ENCODE measurements at regions not wholly inside any gene's neighbourhood (a gene's known extent, or its start where the extent isn't known, plus 50 kb on each side); places are given as distances from the start of the nearest gene placed in this dataset.

DNA sequence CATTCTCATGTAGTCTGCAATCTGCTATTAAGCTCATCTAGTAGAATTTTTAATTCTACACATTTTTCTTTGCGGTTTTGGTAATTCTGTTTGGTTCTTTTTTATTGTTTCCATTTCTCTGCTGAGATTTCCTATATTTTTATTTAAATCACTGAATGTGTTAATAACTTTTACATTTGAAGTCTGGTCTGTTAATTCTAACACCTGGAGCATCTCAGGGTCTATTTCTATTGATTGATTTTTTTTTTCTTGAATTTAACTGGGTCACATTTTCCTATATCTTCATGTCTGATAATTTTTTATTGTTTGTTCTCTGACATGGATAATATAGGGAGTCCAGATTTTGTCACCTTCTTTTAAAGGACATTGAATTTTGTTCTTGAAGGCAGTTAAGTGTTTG is 163.5 kb downstream of the OPA1 start (continued):
- TF ChIP-seq FOSL1 (IDR thresholded peaks at IDR 0.05; ENCODE audit: insufficient read depth, low read depth, low read length) (no peak), SP2 (IDR thresholded peaks at IDR 0.05; ENCODE audit: low read length) (no peak), POLR2A (IDR thresholded peaks at IDR 0.05; ENCODE audit: control extremely low read depth in 1 of 2, low read depth in 2 of 2, low read length in 2 of 2) (no peak), KDM1A (IDR thresholded peaks at IDR 0.05; ENCODE audit: borderline replicate concordance, low read length) (no peak), SIRT6 (IDR thresholded peaks at IDR 0.05; ENCODE audit: low read length) (no peak), SRF (IDR thresholded peaks at IDR 0.05; ENCODE audit: low read depth, low read length) (no peak)

Data from H1 (cell line).